SJCRH30 (cell line): ENCODE measurements at regions not wholly inside any gene's neighbourhood (a gene's known extent, or its start where the extent isn't known, plus 50 kb on each side); places are given as distances from the start of the nearest gene placed in this dataset.
"Not testable (repeated sequence)": the region's sequence is repeated elsewhere in the genome, so short reads cannot be mapped to it uniquely, and the experiment has no call there.

ENCODE experiments used
- DNase-seq, 2 experiments: peaks; one replicate each; pipeline ENCODE4 v3.0.0-alpha.2; 2015 to 2020
- H3K27ac ChIP-seq: fragments of 250-450 bp; sonication (Bioruptor Pico); 2 replicates; pipeline ENCODE4 v1.5.1; 2020; ENCODE audit warnings: mild to moderate bottlenecking, moderate library complexity
- H3K27me3 ChIP-seq: fragments of 250-450 bp; sonication (Bioruptor Pico); 2 replicates; pipeline ENCODE4 v1.5.1; 2020; ENCODE audit warnings: mild to moderate bottlenecking, moderate library complexity
- H3K36me3 ChIP-seq: fragments of 250-450 bp; sonication (Bioruptor Pico); 2 replicates; pipeline ENCODE4 v1.5.1; 2020; ENCODE audit warnings: mild to moderate bottlenecking, moderate library complexity
- H3K4me1 ChIP-seq: fragments of 250-450 bp; sonication (Bioruptor Pico); 2 replicates; pipeline ENCODE4 v1.5.1; 2020; ENCODE audit warnings: mild to moderate bottlenecking, moderate library complexity
- H3K4me3 ChIP-seq: fragments of 250-450 bp; sonication (Bioruptor Pico); 2 replicates; pipeline ENCODE4 v1.5.1; 2020; ENCODE audit warnings: mild to moderate bottlenecking, moderate library complexity
- H3K9me3 ChIP-seq: fragments of 250-450 bp; sonication (Bioruptor Pico); replicated peaks from 2 replicates; pipeline ENCODE4 v1.5.1; 2020; ENCODE audit warnings: mild to moderate bottlenecking, moderate library complexity

DNA sequence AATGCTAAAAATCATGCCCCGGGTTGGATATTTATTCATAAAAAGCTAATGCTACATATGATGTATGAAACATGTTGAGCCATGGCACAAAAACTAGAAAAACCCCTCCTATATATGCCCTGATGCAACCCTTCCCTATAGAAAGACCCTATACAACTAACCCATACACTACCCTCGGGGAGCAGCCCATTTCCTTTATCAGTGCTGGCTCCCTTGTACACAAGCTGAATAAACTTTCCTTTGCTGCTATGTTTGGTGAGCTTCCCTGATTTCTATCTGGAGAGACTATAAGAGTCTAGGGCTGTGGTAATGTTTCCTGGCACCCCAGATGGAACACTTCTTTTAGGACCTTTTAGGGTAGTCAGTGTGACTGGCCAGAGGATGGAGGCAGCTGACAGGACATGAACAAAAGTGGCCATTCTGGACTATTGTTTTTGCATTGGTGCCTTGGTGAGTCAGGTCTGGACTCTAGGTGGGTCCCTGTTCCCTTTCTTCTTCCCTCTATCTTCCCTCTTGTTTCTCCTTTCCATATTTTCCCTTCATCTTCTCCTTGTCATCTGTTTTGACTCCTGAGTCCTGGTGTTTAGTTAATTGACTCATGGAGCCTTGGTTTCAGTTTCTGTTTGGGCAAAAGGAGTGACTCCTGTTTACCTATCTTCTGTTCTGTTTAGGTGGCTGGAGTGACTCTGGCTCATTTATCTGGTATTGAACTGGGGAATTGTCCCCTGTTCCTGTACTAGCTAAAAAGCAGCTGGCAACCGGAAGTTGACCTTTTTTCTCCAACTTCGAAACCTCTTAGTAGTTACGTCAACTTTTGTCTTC, 1321.8 kb upstream of the PCDH9 start:
- DNase-seq = no peak
- Histone ChIP-seq H3K4me1 (no peaks in the 10 kb centered on the region), H3K4me3 (no peak overlapping the region), H3K27me3 (no peaks in the 10 kb centered on the region), H3K36me3 (no peaks in the 10 kb centered on the region), H3K27ac (no peak overlapping the region), H3K9me3 (no peaks in the 10 kb centered on the region)

DNA sequence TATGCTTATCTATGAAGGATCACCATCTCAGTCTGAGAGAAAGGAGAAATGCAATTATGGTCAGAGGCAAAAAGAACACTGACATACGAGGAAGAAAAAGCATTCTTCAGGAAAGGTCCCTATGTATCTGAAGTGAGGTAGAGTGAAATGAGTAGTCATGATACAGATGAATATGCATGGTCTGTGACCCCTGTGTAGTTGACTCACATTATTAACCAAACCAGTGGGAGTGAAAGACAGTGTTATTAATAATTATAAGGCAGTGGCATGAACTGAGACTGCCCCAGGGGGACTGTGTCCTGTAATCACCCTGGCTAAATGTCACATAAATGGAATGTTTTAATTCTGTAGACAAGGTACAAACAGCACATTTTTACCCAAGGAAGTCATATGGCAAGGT, 1320.2 kb upstream of the PCDH9 start:
- DNase-seq = no peak
- Histone ChIP-seq H3K27ac (no peak overlapping the region), H3K36me3 (no peaks in the 10 kb centered on the region), H3K4me3 (no peak overlapping the region), H3K9me3 (no peaks in the 10 kb centered on the region), H3K27me3 (no peaks in the 10 kb centered on the region), H3K4me1 (no peaks in the 10 kb centered on the region)

DNA sequence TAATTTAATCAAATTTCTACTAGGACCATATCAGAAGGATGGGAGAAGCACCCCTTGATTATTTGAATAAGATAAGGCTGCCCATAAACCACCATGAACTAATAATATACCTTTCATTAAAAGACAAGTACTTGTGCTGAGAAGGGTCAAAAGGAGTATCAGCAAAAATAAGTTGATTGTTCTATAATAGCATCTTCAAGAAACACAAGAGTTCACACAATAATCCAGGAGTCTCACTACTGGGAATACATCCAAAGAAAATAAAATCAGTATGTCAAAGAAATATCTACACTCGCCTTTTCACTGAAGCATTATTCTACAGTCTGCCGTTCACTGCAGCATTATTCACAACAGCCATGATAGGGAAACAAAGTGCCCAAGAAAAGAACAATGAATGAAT, 1310.1 kb upstream of the PCDH9 start:
- H3K4me3 ChIP-seq = no peak overlapping the region
- DNase-seq = no peak
- no peaks in the 10 kb centered on the region for H3K36me3 ChIP-seq
- H3K27me3 ChIP-seq = no peaks in the 10 kb centered on the region
- H3K4me1 ChIP-seq = no peaks in the 10 kb centered on the region
- no peak overlapping the region for H3K27ac ChIP-seq
- H3K9me3 ChIP-seq = no peaks in the 10 kb centered on the region

DNA sequence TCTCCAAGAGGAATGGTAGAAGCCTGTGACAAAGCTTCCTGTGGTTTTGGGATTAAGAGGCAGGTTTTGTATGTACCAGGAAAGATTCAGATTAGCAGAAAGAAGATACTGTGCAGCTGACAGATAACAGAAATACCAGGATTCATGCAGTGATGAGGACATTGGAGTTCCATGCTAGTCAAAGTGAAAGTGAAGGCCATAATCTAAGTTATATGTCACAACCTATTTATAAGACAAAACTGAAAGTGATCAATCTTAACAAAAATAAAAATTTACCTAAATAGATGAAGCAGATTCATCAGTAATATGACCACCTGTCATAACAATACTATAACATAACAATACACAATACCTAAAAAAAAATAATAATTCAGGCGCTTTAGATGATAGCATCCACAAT, 1305.2 kb upstream of the PCDH9 start:
- no peaks in the 10 kb centered on the region for H3K4me1 ChIP-seq
- no peaks in the 10 kb centered on the region for H3K27me3 ChIP-seq
- no peaks in the 10 kb centered on the region for H3K36me3 ChIP-seq
- H3K9me3 ChIP-seq = no peaks in the 10 kb centered on the region
- peak in 1 of 2 experiments; percentile 16 for DNase-seq
- no peak overlapping the region for H3K4me3 ChIP-seq
- no peak overlapping the region for H3K27ac ChIP-seq

DNA sequence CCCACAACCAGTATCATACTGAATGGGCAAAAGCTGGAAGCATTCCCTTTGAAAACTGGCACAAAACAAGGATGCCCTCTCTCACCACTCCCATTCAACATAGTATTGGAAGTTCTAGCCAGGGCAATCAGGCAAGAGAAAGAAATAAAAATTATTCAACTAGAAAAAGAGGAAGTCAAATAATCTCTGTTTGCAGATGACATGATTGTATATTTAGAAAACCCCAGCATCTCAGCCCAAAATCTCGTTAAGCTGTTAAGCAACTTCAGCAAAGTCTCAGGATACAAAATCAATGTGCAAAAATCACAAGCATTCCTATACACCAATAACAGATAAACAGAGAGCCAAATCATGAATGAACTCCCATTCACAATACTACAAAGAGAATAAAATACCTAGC, 1297.0 kb upstream of the PCDH9 start:
- not testable (repeated sequence) for H3K36me3 ChIP-seq, H3K4me3 ChIP-seq, H3K4me1 ChIP-seq, H3K9me3 ChIP-seq, H3K27me3 ChIP-seq, DNase-seq, H3K27ac ChIP-seq

DNA sequence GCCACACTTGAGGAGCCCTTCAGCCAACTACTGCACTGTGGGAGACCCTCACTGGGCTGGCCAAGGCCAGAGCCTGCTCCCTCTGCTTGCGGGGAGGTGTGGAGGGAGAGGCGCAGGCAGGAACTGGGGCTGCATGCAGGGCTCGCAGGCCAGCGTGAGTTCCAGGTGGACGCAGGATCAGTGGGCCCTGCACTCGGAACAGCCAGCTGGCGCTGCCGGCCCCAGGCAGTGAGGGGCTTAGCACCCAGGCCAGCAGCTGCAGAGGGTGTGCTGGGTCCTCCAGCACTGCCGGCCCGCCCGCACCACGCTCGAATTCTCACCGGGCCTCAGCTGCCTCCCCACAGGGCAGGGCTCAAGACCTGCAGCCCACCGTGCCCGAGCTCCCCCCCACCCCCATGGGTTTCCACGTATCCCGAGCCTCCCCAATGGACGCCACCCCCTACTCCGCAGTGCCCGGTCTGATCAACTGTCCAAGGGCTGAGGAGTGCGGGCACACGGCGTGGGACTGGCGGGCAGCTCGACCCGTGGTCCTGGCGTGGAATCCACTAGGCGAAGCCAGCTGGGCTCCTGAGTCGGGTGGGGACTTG, 1293.8 kb upstream of the PCDH9 start:
- Histone ChIP-seq H3K27me3 (no peaks in the 10 kb centered on the region), H3K4me1 (no peaks in the 10 kb centered on the region), H3K9me3 (no peaks in the 10 kb centered on the region), H3K27ac (no peak overlapping the region), H3K4me3 (no peak overlapping the region), H3K36me3 (no peaks in the 10 kb centered on the region)
- no peak for DNase-seq

DNA sequence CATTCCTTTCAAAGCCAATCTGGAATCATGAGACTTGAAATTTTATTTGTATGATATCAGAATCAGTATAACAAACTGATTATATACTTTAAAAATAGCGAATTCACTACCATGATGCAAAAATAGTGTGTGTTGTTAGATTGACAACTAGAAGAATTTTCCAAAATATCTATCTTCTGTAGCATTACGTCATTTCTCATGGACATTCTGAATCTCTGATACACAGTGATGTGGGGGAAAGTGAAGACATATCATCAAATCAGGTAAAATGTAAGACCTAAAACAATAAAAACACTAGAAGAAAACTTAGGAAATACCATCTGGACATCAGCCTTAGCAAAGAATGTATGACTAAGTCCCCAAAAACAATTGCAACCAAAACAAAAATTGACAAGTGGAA, 1292.0 kb upstream of the PCDH9 start:
- no peak for DNase-seq
- Histone ChIP-seq H3K4me1 (no peaks in the 10 kb centered on the region), H3K36me3 (no peaks in the 10 kb centered on the region), H3K9me3 (no peaks in the 10 kb centered on the region), H3K4me3 (no peak overlapping the region), H3K27ac (no peak overlapping the region), H3K27me3 (no peaks in the 10 kb centered on the region)

DNA sequence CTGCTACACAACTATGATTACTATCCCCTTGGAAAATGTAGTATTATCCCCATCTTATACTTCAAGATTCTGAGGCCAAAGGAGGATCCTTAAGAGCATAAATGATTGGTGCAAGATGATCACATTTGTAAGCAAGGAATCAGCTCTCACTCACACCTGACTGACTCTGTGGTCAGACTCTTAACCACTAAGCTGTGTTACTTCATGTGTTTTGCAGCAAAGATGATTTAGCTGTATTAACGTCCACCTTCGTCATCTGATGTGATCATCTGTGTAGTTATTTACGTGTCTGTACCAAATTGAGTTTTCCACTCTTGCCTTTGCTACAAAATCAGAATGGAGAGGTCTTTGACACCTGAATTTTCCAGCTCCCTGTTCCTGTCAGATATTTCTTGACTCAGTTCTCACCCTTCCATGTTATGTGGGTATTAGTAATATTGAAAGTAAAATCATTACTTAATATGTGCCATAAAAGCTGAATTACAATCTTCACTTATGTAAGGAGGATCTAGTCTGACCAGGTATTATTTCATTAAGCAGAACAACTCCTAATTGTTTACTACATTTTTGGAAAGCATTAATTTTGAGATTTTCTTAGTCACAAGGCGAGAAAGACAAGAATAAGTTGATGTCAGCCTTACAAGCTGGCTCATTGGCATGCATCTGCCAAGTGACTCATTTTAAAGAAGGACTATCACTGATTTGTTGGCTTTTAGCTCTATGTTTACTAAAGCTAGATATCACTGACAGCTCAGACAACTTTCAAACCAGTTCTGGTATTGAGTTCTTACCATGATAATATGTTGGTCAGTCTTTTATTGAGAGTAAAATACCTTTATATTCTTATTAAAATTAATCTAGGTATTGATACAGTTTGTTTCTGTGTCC, 1279.8 kb upstream of the PCDH9 start:
- H3K36me3 ChIP-seq = no peaks in the 10 kb centered on the region
- no peak overlapping the region for H3K27ac ChIP-seq
- H3K4me1 ChIP-seq = no peaks in the 10 kb centered on the region
- no peaks in the 10 kb centered on the region; the same call in 1 of the 2 replicates for H3K9me3 ChIP-seq
- no peaks in the 10 kb centered on the region for H3K27me3 ChIP-seq
- no peak overlapping the region for H3K4me3 ChIP-seq
- DNase-seq = no peak

DNA sequence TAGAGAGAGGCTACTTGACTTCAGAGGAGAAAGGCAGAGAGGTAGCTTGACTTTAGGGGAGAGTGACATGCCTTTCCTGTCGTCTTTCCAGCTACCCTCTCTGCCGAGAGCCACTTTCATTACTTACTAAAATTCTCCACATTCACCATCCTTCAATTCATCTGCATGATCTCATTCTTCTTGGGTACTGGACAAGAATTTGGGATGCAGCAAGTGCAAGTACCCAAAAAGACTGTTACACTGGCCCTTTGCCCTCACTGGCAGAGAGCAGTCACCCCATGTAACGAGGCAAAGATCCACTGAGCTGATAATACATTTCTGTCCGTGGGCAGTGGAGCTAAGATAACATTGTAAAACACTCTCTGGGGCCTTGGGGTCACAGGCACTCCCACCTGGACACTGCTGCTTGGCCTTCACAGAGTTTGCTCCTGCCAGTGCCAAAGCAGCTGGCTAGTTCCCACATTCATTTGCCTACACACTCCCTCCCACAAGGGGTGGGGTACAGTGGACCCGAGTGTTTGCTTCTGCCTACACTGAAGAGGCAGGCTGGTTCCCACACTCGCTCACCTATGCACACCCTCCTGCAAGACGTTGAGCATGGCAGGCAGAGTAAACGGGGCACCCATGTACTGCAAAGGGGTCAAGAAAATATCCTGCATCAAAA, 1276.9 kb upstream of the PCDH9 start:
- Histone ChIP-seq H3K27me3 (no peaks in the 10 kb centered on the region), H3K4me1 (no peaks in the 10 kb centered on the region)

DNA sequence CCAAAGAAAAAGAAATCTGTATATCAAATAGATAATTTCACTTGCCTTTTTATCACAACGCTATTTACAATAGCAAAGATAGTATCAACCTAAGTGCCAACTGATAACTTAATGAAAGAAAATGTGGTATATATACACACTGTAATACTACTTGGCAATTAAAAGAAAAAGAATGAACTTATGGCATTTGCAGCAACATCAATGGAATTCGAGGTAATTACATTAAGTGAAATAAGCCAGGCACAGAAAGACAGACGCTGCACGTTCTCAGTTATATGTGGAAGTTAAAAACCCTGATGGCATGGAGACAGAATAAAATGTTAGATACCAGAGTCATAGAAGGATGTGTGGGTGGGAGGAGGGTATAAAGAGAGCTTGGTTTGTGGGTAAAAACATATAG, 1260.5 kb upstream of the PCDH9 start:
- Histone ChIP-seq H3K27ac (no peak overlapping the region), H3K36me3 (no peaks in the 10 kb centered on the region)

More for the DNA sequence above, 1276.9 kb upstream of the PCDH9 start:
- Histone ChIP-seq H3K27ac (no peak overlapping the region), H3K9me3 (no peaks in the 10 kb centered on the region), H3K4me3 (no peak overlapping the region), H3K36me3 (no peaks in the 10 kb centered on the region)
- DNase-seq = no peak

DNA sequence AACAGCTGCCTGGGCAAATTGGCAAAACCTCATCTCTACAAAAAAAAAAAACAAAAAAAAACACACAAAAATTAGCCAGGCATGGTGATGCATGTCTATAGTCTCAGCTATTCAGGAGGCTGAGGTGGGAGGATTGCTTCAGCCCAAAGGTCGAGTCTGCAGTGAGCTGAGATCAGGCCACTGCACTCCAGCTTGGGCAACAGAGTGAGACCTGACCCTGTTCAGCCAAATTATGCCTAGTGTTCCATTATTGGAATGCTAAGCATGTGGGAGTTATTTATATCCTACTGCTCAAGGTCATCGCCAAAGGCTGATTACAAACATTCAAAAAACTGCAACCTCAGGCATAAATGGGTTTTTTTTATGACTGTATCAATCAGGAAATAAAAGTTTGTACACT, 1251.0 kb upstream of the PCDH9 start:
- Histone ChIP-seq H3K36me3 (no peaks in the 10 kb centered on the region), H3K9me3 (no peaks in the 10 kb centered on the region), H3K4me1 (peaks cover 15% of the 10 kb centered on the region), H3K27ac (peak overlapping the region; percentile 11), H3K4me3 (no peak overlapping the region), H3K27me3 (no peaks in the 10 kb centered on the region)
- DNase-seq = peak in 1 of 2 experiments; percentile 5

More for the DNA sequence above, 1260.5 kb upstream of the PCDH9 start:
- no peaks in the 10 kb centered on the region for H3K4me1 ChIP-seq
- H3K4me3 ChIP-seq = no peak overlapping the region
- no peak for DNase-seq
- no peaks in the 10 kb centered on the region for H3K9me3 ChIP-seq
- no peaks in the 10 kb centered on the region for H3K27me3 ChIP-seq

DNA sequence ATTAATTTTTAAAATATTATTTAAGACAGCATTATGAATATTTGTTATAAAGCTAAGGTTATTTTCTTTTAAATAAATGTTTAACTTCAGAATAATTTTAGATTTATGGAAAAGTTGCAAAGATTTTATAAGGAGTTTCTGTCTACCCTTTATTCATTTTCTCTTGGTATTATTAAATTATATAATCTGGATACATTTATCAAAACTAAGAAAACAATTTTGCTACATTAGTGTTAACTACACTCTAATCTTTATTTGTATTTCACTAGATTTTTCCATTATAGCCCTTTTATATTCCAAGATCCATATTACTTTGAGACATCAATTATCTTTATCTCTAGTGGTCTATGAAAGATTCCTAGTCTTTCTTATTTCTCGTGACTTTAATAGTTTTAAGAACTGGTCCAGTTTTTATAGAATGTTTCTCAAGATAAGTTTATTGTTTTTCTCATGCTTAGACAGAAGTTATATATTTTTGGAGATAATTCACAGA, 1243.7 kb upstream of the PCDH9 start:
- H3K27me3 ChIP-seq = no peaks in the 10 kb centered on the region
- no peak overlapping the region for H3K4me3 ChIP-seq
- H3K36me3 ChIP-seq = no peaks in the 10 kb centered on the region
- H3K4me1 ChIP-seq = no peaks in the 10 kb centered on the region
- H3K9me3 ChIP-seq = no peaks in the 10 kb centered on the region
- no peak for DNase-seq
- no peak overlapping the region for H3K27ac ChIP-seq

DNA sequence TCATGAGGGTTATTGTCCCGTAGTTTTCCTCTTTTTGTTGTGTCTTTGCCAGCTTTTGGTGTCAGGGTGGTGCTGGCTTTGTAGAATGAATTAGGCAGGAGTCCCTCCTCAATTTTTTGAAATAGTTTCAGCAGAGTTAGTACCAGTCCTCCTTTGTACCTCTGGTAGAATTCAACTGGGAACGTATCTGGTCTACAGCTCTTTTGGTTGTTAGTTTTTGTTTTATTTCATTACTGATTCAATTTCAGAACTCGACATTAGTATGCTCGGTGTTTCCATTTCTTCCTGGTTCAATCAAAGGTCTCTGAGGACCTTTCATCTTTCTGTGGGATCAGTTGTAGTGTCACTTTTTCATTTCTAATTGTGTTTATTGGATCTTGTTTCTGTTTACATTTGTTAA, 1237.0 kb upstream of the PCDH9 start:
- Histone ChIP-seq H3K4me3 (no peak overlapping the region), H3K4me1 (no peaks in the 10 kb centered on the region), H3K9me3 (no peaks in the 10 kb centered on the region), H3K36me3 (no peaks in the 10 kb centered on the region), H3K27me3 (no peaks in the 10 kb centered on the region), H3K27ac (no peak overlapping the region)
- DNase-seq = no peak

DNA sequence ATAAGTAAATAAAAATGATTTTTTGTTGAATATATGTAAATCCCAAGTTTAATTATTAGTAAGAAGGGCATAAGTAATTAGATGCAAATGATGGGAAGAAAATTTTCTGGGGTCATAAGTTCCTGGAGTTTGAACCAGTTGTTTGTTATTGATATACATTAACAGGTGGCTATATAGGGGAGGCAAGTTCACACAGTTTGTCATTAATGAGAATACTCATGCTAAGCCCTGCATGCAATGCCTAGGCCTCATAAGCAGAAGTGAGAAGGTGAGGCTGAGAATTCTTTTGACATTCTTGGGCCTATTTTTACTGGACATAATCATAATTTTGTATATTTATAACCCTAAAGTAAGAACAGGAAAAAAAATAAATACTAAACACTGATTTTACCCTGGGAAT, 1210.7 kb upstream of the PCDH9 start:
- H3K36me3 ChIP-seq = no peaks in the 10 kb centered on the region
- H3K4me1 ChIP-seq = peaks cover 23% of the 10 kb centered on the region
- H3K4me3 ChIP-seq = no peak overlapping the region
- no peaks in the 10 kb centered on the region for H3K27me3 ChIP-seq
- H3K9me3 ChIP-seq = no peaks in the 10 kb centered on the region
- peak; percentile 4 to 61 for DNase-seq
- H3K27ac ChIP-seq = peak overlapping the region; percentile 52
